HuH-7.5 (cell line): ENCODE measurements at regions not wholly inside any gene's neighbourhood (a gene's known extent, or its start where the extent isn't known, plus 50 kb on each side); places are given as distances from the start of the nearest gene placed in this dataset.

ENCODE experiments used
- DNase-seq: peaks from one replicate; pipeline ENCODE4 v3.0.0; 2011; ENCODE audit warnings: low spot score

DNA sequence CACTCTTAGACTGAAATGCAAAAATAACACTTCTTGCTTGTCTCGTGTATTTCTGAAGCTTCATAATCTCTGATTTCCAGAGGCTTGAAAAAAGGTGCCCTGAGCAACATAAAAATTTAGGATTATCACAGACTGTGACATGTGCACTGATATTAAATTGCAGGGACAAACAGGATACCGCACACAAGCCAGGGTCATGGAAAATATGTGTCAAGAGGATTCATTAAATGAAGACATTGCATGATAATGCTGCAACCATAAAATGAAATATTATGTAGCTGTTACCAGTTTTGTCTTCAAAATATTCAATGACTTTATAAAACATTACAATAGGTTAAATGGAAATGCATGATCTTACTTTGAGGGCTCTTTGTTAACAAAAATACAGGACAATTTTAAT lies 328.0 kb downstream of the KCTD8 start:
- DNase-seq: no peak

DNA sequence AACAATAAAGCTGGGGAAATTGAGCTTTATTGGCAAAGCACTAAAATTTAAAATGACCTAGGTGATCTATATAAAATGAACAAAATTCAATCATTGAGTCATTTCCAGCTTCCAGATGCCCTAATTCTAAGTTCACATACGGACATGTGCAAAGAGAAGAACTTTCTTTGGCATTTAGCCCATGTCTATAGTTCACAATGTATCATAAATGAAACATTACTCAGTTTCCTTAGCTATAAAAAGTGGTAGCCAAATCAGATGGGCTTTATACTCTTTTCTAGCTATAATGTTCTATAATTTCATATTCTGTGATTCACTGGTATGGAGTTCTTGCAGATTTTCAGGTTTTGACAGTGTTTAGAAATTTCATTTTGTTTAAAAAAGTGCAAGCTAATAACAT lies 327.4 kb downstream of the KCTD8 start:
- no peak for DNase-seq
